Stomach (tissue), 8 donors: ENCODE measurements at regions not wholly inside any gene's neighbourhood (a gene's known extent, or its start where the extent isn't known, plus 50 kb on each side); places are given as distances from the start of the nearest gene placed in this dataset.

Experiments used
- DNase-seq, 2 donors: peaks; one replicate each; pipeline versions ENCODE4 v3.0.0 to v3.0.0-alpha.2; 2013 to 2019
- H3K27ac ChIP-seq, 5 donors: fragments of 200-600 bp in 4 of 5; sonication (generic) in 4 of 5; one replicate each; pipeline ENCODE4 v1.5.1; 2013 to 2019; ENCODE audit warnings: mild to moderate bottlenecking in 1 of 5, moderate library complexity in 1 of 5
- H3K27me3 ChIP-seq, 3 donors: fragments of 200-600 bp; sonication (generic); one replicate each; pipeline ENCODE4 v1.5.1; 2017 to 2019; ENCODE audit warnings: mixed run types in 1 of 3
- H3K36me3 ChIP-seq, 4 donors: fragments of 200-600 bp; sonication (generic); 1 replicate in 3 of 4; 2 replicates in 1 of 4; pipeline ENCODE4 v1.5.1; 2016 to 2019
- H3K4me1 ChIP-seq, 4 donors: fragments of 200-600 bp; sonication (generic); one replicate each; pipeline ENCODE4 v1.5.1; 2016 to 2019
- H3K4me3 ChIP-seq, 4 donors: fragments of 200-600 bp; sonication (generic) in 3 of 4; one replicate each; pipeline ENCODE4 v1.5.1; 2016 to 2019; ENCODE audit warnings: mild to moderate bottlenecking in 1 of 4
- H3K9me3 ChIP-seq, 4 donors: fragments of 200-600 bp; sonication (generic); one replicate each; pipeline ENCODE4 v1.5.1; 2016 to 2019
- CTCF ChIP-seq, 7 experiments: fragments of 450-650 bp in 4 of 7; fragments of 200-600 bp in 3 of 7; sonication (generic) in 3 of 7; IDR thresholded peaks; one replicate each; pipeline ENCODE4 v1.5.1; 2016 to 2019; ENCODE audit warnings: antibody characterized with exemption in 7 of 7, control low read depth in 2 of 7, mild to moderate bottlenecking in 1 of 7
- EP300 ChIP-seq: sonication (generic); formaldehyde crosslinking; IDR thresholded peaks from one replicate; pipeline ENCODE4 v1.6.1; 2017; ENCODE audit warnings: antibody characterized with exemption
- POLR2A ChIP-seq, 4 donors: fragments of 450-650 bp; IDR thresholded peaks; one replicate each; pipeline ENCODE4 v1.6.1; 2016; ENCODE audit warnings: antibody characterized with exemption in 4 of 4, control low read depth in 2 of 4, mild to moderate bottlenecking in 1 of 4, moderate library complexity in 1 of 4
- POLR2AphosphoS5 ChIP-seq, 3 donors: sonication (generic); formaldehyde crosslinking; IDR thresholded peaks; one replicate each; pipeline ENCODE4 v1.6.1; 2016; ENCODE audit warnings: antibody characterized with exemption in 3 of 3
- WGBS, 5 donors: extraction: QIAGEN DNeasy Blood & Tissue Kit in 3 of 5; methylation state at CpG; one replicate each; pipeline versions ENCODE4 v1.1.5 to v1.1.7; 2013 to 2018; 5-methylcytosine and 5-hydroxymethylcytosine counted together
- intact Hi-C: fragments of 100-400 bp; cut with DNase I; formaldehyde crosslinking; loops from one replicate; pipeline ENCODE4 v1.15.1; 2023; ENCODE audit warnings: low total_unique reads
- donor health status: healthy with polysubstance abuse.
- donor health status: Bipolar disorder and iron deficiency.
- donor health status: healthy.

GRCh38 chr13:65594298-65594781 is 1635.8 kb downstream of the PCDH9 start:
- no peak overlapping the region for H3K27ac ChIP-seq
- no peaks in the 10 kb centered on the region for H3K27me3 ChIP-seq
- TF ChIP-seq CTCF (IDR thresholded peaks at IDR 0.05) (no peak), EP300 (no peak), POLR2AphosphoS5 (IDR thresholded peaks at IDR 0.05) (no peak), POLR2A (IDR thresholded peaks at IDR 0.05) (no peak)
- H3K36me3 ChIP-seq: no peaks in the 10 kb centered on the region
- H3K4me1 ChIP-seq: peaks cover 0 to 11% (median 4%) of the 10 kb centered on the region in 4 donors
- no peak overlapping the region for H3K4me3 ChIP-seq
- 42 to 64% (median 46%) methylated on average over 1 of the region's 1 CpG for WGBS, 5 donors
- DNase-seq: peak in 1 of 2 donors; percentile 71
- intact Hi-C loops: no loop called here
- H3K9me3 ChIP-seq: no peaks in the 10 kb centered on the region

GRCh38 chr13:65593298-65593874 is 1636.8 kb downstream of the PCDH9 start:
- DNase-seq: no peak
- no peak overlapping the region for H3K4me3 ChIP-seq
- TF ChIP-seq EP300: no peak
- no peak for TF ChIP-seq CTCF (IDR thresholded peaks at IDR 0.05)
- TF ChIP-seq POLR2AphosphoS5 (IDR thresholded peaks at IDR 0.05): no peak
- TF ChIP-seq POLR2A (IDR thresholded peaks at IDR 0.05): no peak

GRCh38 chr13:65592731-65593130 is 1637.4 kb downstream of the PCDH9 start:
- Histone ChIP-seq H3K27me3 (no peaks in the 10 kb centered on the region), H3K36me3 (no peaks in the 10 kb centered on the region), H3K4me3 (no peak overlapping the region), H3K9me3 (no peaks in the 10 kb centered on the region), H3K4me1 (peaks cover 0 to under 1% (median 0%) of the 10 kb centered on the region in 4 donors), H3K27ac (no peak overlapping the region)
- 27 to 51% (median 35%) methylated on average over 1 of the region's 1 CpG for WGBS, 5 donors
- TF ChIP-seq CTCF (IDR thresholded peaks at IDR 0.05) (no peak), POLR2A (IDR thresholded peaks at IDR 0.05) (no peak), EP300 (no peak), POLR2AphosphoS5 (IDR thresholded peaks at IDR 0.05) (no peak)
- intact Hi-C loops: no loop called here
- no peak for DNase-seq

More at GRCh38 chr13:65593298-65593874, 1636.8 kb downstream of the PCDH9 start:
- H3K9me3 ChIP-seq: no peaks in the 10 kb centered on the region
- WGBS, 5 donors: 84 to 92% (median 88%) methylated on average over 2 of the region's 2 CpGs
- no peaks in the 10 kb centered on the region for H3K27me3 ChIP-seq
- H3K27ac ChIP-seq: no peak overlapping the region
- no peaks in the 10 kb centered on the region for H3K36me3 ChIP-seq
- intact Hi-C loops: no loop called here
- H3K4me1 ChIP-seq: peaks cover 0 to 7% (median 3%) of the 10 kb centered on the region in 4 donors

GRCh38 chr13:65585346-65585745 is 1644.8 kb downstream of the PCDH9 start:
- 75 to 84% (median 81%) methylated on average over 10 of the region's 10 CpGs for WGBS, 5 donors
- H3K27ac ChIP-seq: no peak overlapping the region
- H3K9me3 ChIP-seq: no peaks in the 10 kb centered on the region
- no peak overlapping the region for H3K4me3 ChIP-seq
- intact Hi-C loops: no loop called here
- DNase-seq: no peak
- H3K4me1 ChIP-seq: no peaks in the 10 kb centered on the region
- TF ChIP-seq POLR2AphosphoS5 (IDR thresholded peaks at IDR 0.05): no peak
- TF ChIP-seq EP300: no peak
- no peaks in the 10 kb centered on the region for H3K36me3 ChIP-seq
- H3K27me3 ChIP-seq: no peaks in the 10 kb centered on the region

- intact Hi-C loops: no loop called here
- DNase-seq: no peak
- WGBS, 5 donors: 52 to 66% (median 60%) methylated on average over 2 of the region's 2 CpGs
- Histone ChIP-seq H3K36me3 (no peaks in the 10 kb centered on the region), H3K27me3 (no peaks in the 10 kb centered on the region), H3K27ac (no peak overlapping the region), H3K9me3 (no peaks in the 10 kb centered on the region), H3K4me3 (no peak overlapping the region), H3K4me1 (no peaks in the 10 kb centered on the region)
- TF ChIP-seq EP300 (no peak), POLR2A (IDR thresholded peaks at IDR 0.05) (no peak), POLR2AphosphoS5 (IDR thresholded peaks at IDR 0.05) (no peak), CTCF (IDR thresholded peaks at IDR 0.05) (no peak)
These were observed 1646.0 kb downstream of the PCDH9 start for GRCh38 chr13:65584126-65584525.
